ENCODE measurements at regions not wholly inside any gene's neighbourhood (a gene's known extent, or its start where the extent isn't known, plus 50 kb on each side); places are given as distances from the start of the nearest gene placed in this dataset.

DNA sequence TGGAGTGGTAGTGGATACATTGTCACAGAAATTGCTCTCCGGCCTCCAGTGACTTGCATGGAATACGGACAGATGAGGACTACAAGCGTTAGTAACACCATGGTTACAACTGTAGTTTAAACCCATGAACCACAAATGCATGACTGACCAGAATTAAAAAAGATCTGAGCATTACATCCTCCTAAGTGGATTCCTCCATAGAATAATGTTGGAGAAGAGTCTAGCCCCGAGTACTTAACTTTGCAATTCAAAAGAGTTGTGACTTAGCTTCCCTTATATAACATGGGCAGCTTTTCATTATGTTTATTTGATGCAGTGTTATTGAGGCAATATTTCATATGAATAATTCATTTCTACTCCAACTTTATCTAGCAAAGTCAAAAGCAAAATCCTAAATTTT is 457.2 kb upstream of the TMPO start:
- no peaks in the 10 kb centered on the region for H3K79me2 ChIP-seq (ENCODE audit: insufficient read depth, low read length)
- WGBS (ENCODE audit: insufficient coverage), result 93% methylated on average over 2 of the region's 4 CpGs
- H3K9ac ChIP-seq (ENCODE audit: insufficient read depth, low read length, poor library complexity, severe bottlenecking), result no peak overlapping the region
- H3K4me1 Mint-ChIP-seq, result no peaks in the 10 kb centered on the region
- H3K9me3 ChIP-seq (replicated peaks in 1 of 2; ENCODE audit: control insufficient read depth in 1 of 2, insufficient read depth in 1 of 2, low read length in 2 of 2), result no peaks in the 10 kb centered on the region
- H3K36me3 ChIP-seq (replicated peaks in 1 of 2; ENCODE audit: control insufficient read depth in 1 of 2, insufficient read depth in 2 of 2, low read length in 2 of 2), result no peaks in the 10 kb centered on the region
- intact Hi-C loops (cut with micrococcal nuclease), result no loop called here
- H3K27me3 Mint-ChIP-seq (ENCODE audit: low read depth in 3 of 3), result peaks cover 0 to 2% (median 2%) of the 10 kb centered on the region in 3 donors
- H3K27ac ChIP-seq (ENCODE audit: low read depth in 1 of 2, low read length in 2 of 2), result no peak overlapping the region
- no peaks in the 10 kb centered on the region for H3K9me3 Mint-ChIP-seq
- no peaks in the 10 kb centered on the region for H3K4me1 ChIP-seq (ENCODE audit: control insufficient read depth in 1 of 2, insufficient read depth in 2 of 2, low read length in 2 of 2)
- no peak overlapping the region for H2AFZ ChIP-seq (ENCODE audit: insufficient read depth, low read depth, low read length, poor library complexity, severe bottlenecking)
- DNase-seq, result no peak
- H3K36me3 Mint-ChIP-seq, result no peaks in the 10 kb centered on the region
- TF ChIP-seq, protein P1, sequence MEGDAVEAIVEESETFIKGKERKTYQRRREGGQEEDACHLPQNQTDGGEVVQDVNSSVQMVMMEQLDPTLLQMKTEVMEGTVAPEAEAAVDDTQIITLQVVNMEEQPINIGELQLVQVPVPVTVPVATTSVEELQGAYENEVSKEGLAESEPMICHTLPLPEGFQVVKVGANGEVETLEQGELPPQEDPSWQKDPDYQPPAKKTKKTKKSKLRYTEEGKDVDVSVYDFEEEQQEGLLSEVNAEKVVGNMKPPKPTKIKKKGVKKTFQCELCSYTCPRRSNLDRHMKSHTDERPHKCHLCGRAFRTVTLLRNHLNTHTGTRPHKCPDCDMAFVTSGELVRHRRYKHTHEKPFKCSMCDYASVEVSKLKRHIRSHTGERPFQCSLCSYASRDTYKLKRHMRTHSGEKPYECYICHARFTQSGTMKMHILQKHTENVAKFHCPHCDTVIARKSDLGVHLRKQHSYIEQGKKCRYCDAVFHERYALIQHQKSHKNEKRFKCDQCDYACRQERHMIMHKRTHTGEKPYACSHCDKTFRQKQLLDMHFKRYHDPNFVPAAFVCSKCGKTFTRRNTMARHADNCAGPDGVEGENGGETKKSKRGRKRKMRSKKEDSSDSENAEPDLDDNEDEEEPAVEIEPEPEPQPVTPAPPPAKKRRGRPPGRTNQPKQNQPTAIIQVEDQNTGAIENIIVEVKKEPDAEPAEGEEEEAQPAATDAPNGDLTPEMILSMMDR (IDR thresholded peaks at IDR 0.05), result no peak
- H3K4me3 ChIP-seq (replicated peaks in 1 of 3; ENCODE audit: low read depth in 2 of 3, low read length in 3 of 3), result no peak overlapping the region
- H3K4me3 Mint-ChIP-seq, result no peak overlapping the region
- H4K20me1 ChIP-seq (ENCODE audit: insufficient read depth, low read length), result no peaks in the 10 kb centered on the region
- H3K27ac Mint-ChIP-seq, result no peak overlapping the region
- no peaks in the 10 kb centered on the region for H3K27me3 ChIP-seq (ENCODE audit: control insufficient read depth in 2 of 2, insufficient read depth in 2 of 2, low read length in 2 of 2)
- H3K4me2 ChIP-seq (replicated peaks; ENCODE audit: extremely low read depth, low read length, poor library complexity, severe bottlenecking), result no peak overlapping the region

DNA sequence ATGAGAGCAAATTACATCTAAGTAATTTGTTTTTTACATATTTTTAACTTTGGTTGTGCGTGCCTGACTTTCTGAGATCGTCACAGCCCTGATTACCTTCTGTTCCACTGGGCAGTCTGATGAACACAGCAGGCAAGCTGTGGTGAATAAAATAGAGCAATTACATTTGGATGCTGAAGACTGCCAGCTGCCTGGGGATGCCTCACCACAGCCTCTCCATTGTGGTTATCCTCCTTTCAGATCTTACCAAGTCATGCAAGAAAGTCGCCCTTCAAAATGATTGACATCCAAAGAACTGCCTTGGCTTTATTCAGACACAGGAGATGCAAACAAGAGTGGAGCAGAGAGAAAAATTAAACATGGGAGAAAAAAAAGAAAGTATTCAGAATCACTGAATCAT is 456.6 kb upstream of the TMPO start:
- Mint-ChIP-seq H3K9me3 (no peaks in the 10 kb centered on the region), H3K27me3 (ENCODE audit: low read depth in 3 of 3) (peaks cover 0 to 2% (median 2%) of the 10 kb centered on the region in 3 donors), H3K4me3 (no peak overlapping the region), H3K27ac (no peak overlapping the region), H3K36me3 (no peaks in the 10 kb centered on the region), H3K4me1 (no peaks in the 10 kb centered on the region)
- no peak overlapping the region for H3K4me2 ChIP-seq (replicated peaks; ENCODE audit: extremely low read depth, low read length, poor library complexity, severe bottlenecking)
- no peaks in the 10 kb centered on the region for H3K27me3 ChIP-seq (ENCODE audit: control insufficient read depth in 2 of 2, insufficient read depth in 2 of 2, low read length in 2 of 2)
- no peak for DNase-seq
- WGBS (ENCODE audit: insufficient coverage), result no CpG with 5 or more reads among the region's 3 CpGs
- H2AFZ ChIP-seq (ENCODE audit: insufficient read depth, low read depth, low read length, poor library complexity, severe bottlenecking), result no peak overlapping the region
- no peaks in the 10 kb centered on the region for H4K20me1 ChIP-seq (ENCODE audit: insufficient read depth, low read length)
- H3K27ac ChIP-seq (ENCODE audit: low read depth in 1 of 2, low read length in 2 of 2), result no peak overlapping the region
- no peaks in the 10 kb centered on the region for H3K79me2 ChIP-seq (ENCODE audit: insufficient read depth, low read length)
- H3K4me3 ChIP-seq (replicated peaks in 1 of 3; ENCODE audit: low read depth in 2 of 3, low read length in 3 of 3), result no peak overlapping the region
- H3K9ac ChIP-seq (ENCODE audit: insufficient read depth, low read length, poor library complexity, severe bottlenecking), result no peak overlapping the region
- no peaks in the 10 kb centered on the region for H3K4me1 ChIP-seq (ENCODE audit: control insufficient read depth in 1 of 2, insufficient read depth in 2 of 2, low read length in 2 of 2)
- H3K36me3 ChIP-seq (replicated peaks in 1 of 2; ENCODE audit: control insufficient read depth in 1 of 2, insufficient read depth in 2 of 2, low read length in 2 of 2), result no peaks in the 10 kb centered on the region
- intact Hi-C loops (cut with micrococcal nuclease), result no loop called here
- TF ChIP-seq, protein P1 (IDR thresholded peaks at IDR 0.05), result no peak
- H3K9me3 ChIP-seq (replicated peaks in 1 of 2; ENCODE audit: control insufficient read depth in 1 of 2, insufficient read depth in 1 of 2, low read length in 2 of 2), result no peaks in the 10 kb centered on the region
